Loucy (cell line): ENCODE measurements at regions not wholly inside any gene's neighbourhood (a gene's known extent, or its start where the extent isn't known, plus 50 kb on each side); places are given as distances from the start of the nearest gene placed in this dataset.

Source experiments
- CTCF ChIP-seq: fragments of 200-600 bp; sonication (generic); conservative IDR thresholded peaks from 2 replicates; pipeline ENCODE4 v1.5.1; 2014; ENCODE audit warnings: mild to moderate bottlenecking, antibody characterized with exemption, low read length
- EZH2phosphoT487 ChIP-seq: fragments of 200-600 bp; IDR thresholded peaks from 2 replicates; pipeline ENCODE4 v1.6.1; 2018; ENCODE audit warnings: antibody characterized with exemption, mild to moderate bottlenecking, moderate library complexity, borderline replicate concordance

- no peak for TF ChIP-seq CTCF
- no peak for TF ChIP-seq EZH2phosphoT487
Observed at GRCh38 chr1:201773764-201774163, 55.2 kb upstream of the IPO9 start.
